Glutamatergic neuron (in vitro differentiated cells): ENCODE measurements at regions not wholly inside any gene's neighbourhood (a gene's known extent, or its start where the extent isn't known, plus 50 kb on each side); places are given as distances from the start of the nearest gene placed in this dataset.

ENCODE experiments used
- DNase-seq: peaks from one replicate; pipeline ENCODE4 v3.0.0; 2022
- H3K27ac Mint-ChIP-seq: one replicate; pipeline ENCODE4 v1.8.0; 2020; ENCODE audit warnings: mild to moderate bottlenecking, mixed read lengths, inconsistent platforms; ENCODE audit not compliant: unreplicated experiment
- H3K27me3 Mint-ChIP-seq: one replicate; pipeline ENCODE4 v1.8.0; 2020; ENCODE audit warnings: mild to moderate bottlenecking, moderate library complexity, mixed read lengths, inconsistent platforms; ENCODE audit not compliant: unreplicated experiment
- H3K36me3 Mint-ChIP-seq: one replicate; pipeline ENCODE4 v1.8.0; 2020; ENCODE audit warnings: mild to moderate bottlenecking, mixed read lengths, inconsistent platforms; ENCODE audit not compliant: unreplicated experiment
- H3K4me1 Mint-ChIP-seq: one replicate; pipeline ENCODE4 v1.8.0; 2020; ENCODE audit warnings: mild to moderate bottlenecking, low read depth, mixed read lengths, inconsistent platforms; ENCODE audit not compliant: unreplicated experiment
- H3K4me3 Mint-ChIP-seq: one replicate; pipeline ENCODE4 v1.8.0; 2020; ENCODE audit warnings: mild to moderate bottlenecking, mixed read lengths, inconsistent platforms; ENCODE audit not compliant: unreplicated experiment
- H3K9me3 Mint-ChIP-seq: one replicate; pipeline ENCODE4 v1.8.0; 2020; ENCODE audit warnings: mild to moderate bottlenecking, moderate library complexity, mixed read lengths, inconsistent platforms; ENCODE audit not compliant: unreplicated experiment
- TF ChIP-seq, protein P1 (sequence below): fragments of 200-600 bp; sonication (generic); IDR thresholded peaks from one replicate; pipeline ENCODE4 v1.5.0; 2021; ENCODE audit not compliant: partially characterized antibody, unreplicated experiment

DNA sequence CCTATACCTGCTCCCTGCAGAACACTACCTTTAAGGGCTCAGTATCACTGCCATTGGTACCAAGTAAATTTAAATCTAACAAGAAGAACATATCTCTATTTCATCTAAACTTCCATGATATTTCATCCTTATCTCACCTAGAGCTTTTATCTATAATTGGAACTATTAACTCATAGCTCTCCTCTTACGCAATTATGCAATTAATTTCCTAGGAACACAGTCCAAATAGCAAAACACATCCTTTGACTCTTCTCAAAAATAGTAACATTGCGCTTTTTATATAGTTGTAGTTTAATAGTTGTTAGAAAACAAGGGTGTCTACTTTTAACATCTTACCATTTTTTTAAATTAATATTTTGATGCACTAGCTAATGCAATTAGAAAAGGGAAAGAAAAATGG, 986.8 kb upstream of the SLC35B3 start:
- Mint-ChIP-seq H3K36me3 (no peaks in the 10 kb centered on the region), H3K4me1 (no peaks in the 10 kb centered on the region), H3K27ac (no peak overlapping the region), H3K27me3 (no peaks in the 10 kb centered on the region), H3K4me3 (no peak overlapping the region), H3K9me3 (no peaks in the 10 kb centered on the region)
- TF ChIP-seq, protein P1, sequence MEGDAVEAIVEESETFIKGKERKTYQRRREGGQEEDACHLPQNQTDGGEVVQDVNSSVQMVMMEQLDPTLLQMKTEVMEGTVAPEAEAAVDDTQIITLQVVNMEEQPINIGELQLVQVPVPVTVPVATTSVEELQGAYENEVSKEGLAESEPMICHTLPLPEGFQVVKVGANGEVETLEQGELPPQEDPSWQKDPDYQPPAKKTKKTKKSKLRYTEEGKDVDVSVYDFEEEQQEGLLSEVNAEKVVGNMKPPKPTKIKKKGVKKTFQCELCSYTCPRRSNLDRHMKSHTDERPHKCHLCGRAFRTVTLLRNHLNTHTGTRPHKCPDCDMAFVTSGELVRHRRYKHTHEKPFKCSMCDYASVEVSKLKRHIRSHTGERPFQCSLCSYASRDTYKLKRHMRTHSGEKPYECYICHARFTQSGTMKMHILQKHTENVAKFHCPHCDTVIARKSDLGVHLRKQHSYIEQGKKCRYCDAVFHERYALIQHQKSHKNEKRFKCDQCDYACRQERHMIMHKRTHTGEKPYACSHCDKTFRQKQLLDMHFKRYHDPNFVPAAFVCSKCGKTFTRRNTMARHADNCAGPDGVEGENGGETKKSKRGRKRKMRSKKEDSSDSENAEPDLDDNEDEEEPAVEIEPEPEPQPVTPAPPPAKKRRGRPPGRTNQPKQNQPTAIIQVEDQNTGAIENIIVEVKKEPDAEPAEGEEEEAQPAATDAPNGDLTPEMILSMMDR = no peak
- DNase-seq = no peak

DNA sequence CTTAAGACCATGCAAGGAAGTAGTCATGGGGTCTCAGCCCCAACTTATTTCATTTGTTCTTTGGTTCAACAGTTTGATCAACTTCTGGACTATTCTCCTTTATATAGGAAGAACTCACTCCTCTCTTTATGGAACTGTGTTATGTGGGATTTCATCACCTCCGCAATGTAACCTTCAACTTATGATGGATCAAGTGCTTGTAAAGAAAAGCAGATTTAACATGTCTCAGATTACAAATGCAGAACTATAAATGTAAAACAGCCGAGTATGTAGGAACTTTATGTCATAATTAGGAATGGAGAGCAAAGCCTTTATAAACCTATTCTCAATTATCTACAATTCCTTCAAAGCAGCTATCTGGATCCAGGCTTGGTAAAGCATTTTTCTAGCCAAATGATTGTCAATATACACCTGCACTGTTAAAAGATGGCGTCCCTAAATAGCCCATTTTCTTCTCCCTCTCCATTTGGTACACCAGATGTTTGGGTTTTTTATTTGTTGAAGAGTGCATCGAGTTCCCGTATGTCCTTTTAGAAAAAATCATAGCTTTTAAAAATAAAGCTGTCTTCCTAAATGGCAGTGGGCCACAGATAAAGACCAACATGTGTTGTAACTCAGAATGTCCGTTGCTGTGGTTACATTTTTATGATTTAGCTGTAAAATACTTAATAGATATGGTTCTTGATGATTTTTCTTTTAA, 985.1 kb upstream of the SLC35B3 start:
- no peak for DNase-seq
- Mint-ChIP-seq H3K27me3 (no peaks in the 10 kb centered on the region), H3K9me3 (no peaks in the 10 kb centered on the region), H3K4me3 (no peak overlapping the region), H3K4me1 (no peaks in the 10 kb centered on the region), H3K36me3 (no peaks in the 10 kb centered on the region), H3K27ac (no peak overlapping the region)
- TF ChIP-seq, protein P1 = no peak

DNA sequence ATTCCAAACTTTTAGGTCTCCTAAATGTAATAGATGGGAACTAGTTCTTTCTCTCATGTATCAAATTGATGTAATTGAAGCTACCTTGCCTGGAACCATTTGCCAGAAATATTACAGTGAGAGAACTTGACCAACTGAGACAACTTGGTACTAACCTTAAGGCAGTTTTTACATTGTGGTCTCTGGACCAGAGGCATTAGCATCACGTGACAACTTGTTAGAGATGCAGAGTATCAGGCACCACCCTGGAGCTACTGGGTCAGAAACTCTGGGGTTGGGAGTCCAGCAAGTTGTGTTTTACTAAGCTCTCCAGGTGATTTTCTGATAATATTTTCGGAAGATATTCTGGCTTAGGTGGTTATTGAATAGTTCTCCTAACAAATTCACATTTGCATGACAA, 982.1 kb upstream of the SLC35B3 start:
- H3K4me1 Mint-ChIP-seq = no peaks in the 10 kb centered on the region
- H3K9me3 Mint-ChIP-seq = no peaks in the 10 kb centered on the region
- H3K27me3 Mint-ChIP-seq = no peaks in the 10 kb centered on the region
- H3K36me3 Mint-ChIP-seq = no peaks in the 10 kb centered on the region
- no peak overlapping the region for H3K4me3 Mint-ChIP-seq
- no peak for DNase-seq
- TF ChIP-seq, protein P1 = no peak
- no peak overlapping the region for H3K27ac Mint-ChIP-seq

DNA sequence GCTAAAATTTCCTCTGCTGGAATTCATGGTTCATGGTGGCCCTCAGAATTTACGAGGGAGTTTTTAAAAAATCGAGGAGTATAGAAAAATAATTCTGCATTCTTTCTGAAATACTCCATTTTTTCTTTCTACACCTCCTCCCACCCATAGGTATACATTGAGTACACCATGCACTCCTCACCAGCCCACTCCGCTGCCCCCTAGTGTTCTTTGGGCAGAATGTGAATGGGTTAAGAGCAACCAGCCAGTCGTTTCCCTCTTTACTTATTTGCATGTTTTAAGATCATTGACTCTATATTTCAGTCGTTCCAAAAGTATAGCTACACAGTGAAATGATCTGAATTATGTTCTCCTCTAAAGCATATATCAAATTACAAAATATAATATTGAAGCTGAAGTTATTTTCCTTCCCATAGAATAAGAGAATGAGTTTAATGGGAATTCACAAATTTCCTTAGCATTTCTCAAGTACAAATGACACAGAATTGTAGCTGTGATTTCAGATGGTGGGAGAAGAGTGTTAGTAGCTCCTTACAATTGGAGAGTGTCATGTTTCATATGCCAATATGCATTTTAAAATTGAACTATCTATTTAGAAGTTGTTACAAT, 977.7 kb upstream of the SLC35B3 start:
- Mint-ChIP-seq H3K36me3 (no peaks in the 10 kb centered on the region), H3K9me3 (no peaks in the 10 kb centered on the region), H3K4me1 (no peaks in the 10 kb centered on the region), H3K27me3 (no peaks in the 10 kb centered on the region), H3K27ac (no peak overlapping the region), H3K4me3 (no peak overlapping the region)
- DNase-seq = peak; percentile 61
- TF ChIP-seq, protein P1 = peak; percentile 70

DNA sequence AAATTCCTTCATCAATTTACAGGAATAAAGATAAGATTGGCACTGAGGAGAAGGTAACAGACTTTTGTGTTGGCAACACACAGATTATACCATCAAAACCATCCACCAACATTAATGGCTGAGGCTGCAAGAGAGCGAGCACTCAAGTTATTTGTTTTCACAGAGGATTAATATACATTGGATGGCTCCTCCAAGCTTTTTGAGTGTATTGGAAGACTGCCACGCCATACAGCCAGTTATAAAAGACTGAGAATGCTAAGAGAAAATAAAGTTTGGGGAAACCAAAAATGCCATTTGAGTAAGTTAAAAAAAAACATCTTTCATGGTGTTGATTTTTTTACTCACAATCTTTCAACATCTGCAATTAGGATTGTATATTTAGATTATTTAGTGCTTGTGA, 973.8 kb upstream of the SLC35B3 start:
- Mint-ChIP-seq H3K27ac (no peak overlapping the region), H3K9me3 (peaks cover 3% of the 10 kb centered on the region), H3K4me1 (peaks cover 3% of the 10 kb centered on the region), H3K36me3 (no peaks in the 10 kb centered on the region), H3K27me3 (no peaks in the 10 kb centered on the region), H3K4me3 (no peak overlapping the region)
- TF ChIP-seq, protein P1 = no peak
- no peak for DNase-seq
